HG03175 (cell line): ENCODE measurements at regions not wholly inside any gene's neighbourhood (a gene's known extent, or its start where the extent isn't known, plus 50 kb on each side); places are given as distances from the start of the nearest gene placed in this dataset.
"Not testable (repeated sequence)": the region's sequence is repeated elsewhere in the genome, so short reads cannot be mapped to it uniquely, and the experiment has no call there.

Experiments
- ATAC-seq: cut with Tn5 transposase; IDR thresholded peaks from one replicate; pipeline ENCODE4 v1.9.1; 2021; ENCODE audit warnings: mild to moderate bottlenecking, moderate library complexity; ENCODE audit not compliant: unreplicated experiment

GRCh38 chr2:155600296-155600695 lies 732.2 kb downstream of the NR4A2 start:
- no peak for ATAC-seq

DNA sequence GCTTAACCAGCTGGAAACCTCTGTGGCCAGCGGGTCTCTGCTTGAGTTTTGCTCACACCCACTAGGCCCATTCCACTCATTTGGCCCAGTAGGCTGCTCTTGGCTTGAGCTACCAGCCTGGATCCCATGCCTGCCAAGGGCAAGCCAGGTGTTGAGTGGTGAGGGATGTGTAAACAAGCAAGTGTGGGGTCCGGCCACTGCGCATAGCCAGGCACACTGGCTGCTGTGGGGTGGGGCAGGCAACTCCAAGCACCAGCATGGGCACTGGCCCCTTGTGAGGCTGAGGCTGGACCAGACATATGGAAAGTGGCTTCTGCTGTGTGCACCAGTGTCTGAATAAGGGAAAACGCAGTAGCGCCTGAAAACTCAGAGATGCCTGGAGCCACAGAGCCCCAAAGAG lies 732.7 kb downstream of the NR4A2 start:
- no peak for ATAC-seq

DNA sequence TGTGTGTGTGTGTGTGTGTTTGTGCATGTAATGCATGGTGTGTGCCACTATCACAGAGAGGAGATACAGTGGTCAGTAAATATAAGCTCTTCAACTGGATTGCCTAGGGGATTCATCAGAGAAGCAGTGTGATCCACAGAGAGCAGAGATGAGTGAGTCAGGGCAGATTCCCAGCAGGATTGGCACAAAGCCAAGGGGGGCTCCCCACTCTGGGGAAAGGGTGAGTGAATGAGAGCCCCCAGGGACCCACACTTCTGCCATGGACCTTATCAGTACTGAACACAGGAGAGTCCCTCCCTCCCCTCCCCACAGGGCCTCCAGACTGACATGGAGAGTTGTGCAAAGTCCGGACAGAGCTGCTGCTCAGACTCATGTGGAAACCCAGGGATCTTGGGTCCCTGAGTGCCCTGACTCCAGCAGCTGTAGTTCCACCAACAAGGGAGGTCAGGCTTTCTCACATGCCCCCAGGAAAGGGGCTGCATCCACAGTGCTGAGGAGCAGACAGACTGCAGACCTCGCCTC lies 748.8 kb downstream of the NR4A2 start:
- no peak for ATAC-seq

- ATAC-seq = no peak
Observed at GRCh38 chr2:155574941-155575340, 757.6 kb downstream of the NR4A2 start.

DNA sequence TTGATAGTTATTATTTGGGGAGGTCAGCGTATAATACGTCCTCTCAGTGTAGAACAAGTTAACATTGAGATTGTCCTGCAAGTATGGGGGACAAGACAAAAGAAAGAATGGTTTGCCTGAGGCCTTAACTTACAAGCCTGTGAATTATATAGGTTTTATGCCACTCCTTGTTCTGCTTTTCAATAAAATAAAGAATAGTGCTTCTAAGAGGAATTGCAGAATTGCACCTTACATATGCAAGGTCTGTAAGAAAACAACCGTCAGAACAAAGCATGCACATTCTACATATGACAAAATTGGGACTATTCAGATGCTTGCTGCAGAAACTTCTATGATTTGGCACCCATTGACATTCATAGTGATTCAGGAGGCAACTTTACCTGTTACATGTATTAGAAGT lies 785.0 kb downstream of the NR4A2 start:
- no peak for ATAC-seq

GRCh38 chr2:155546721-155547555 lies 785.6 kb downstream of the NR4A2 start:
- no peak for ATAC-seq

DNA sequence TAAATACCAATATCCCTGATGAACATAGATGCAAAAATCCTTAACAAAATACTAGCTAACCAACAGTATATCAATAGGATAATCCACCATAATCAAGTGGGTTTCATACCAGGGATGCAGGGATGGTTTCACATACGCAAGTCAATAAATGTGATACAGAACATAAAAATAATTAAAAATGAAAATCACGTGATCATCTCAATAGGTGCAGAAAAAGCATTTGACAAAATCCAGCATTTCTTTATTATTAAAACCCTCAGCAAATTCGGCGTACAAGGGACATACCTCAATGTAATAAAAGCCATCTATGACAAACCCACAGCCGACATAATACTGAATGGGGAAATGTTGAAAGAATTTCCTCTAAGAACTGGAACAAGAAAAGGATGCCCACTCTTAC lies 793.5 kb downstream of the NR4A2 start:
- not testable (repeated sequence) for ATAC-seq

DNA sequence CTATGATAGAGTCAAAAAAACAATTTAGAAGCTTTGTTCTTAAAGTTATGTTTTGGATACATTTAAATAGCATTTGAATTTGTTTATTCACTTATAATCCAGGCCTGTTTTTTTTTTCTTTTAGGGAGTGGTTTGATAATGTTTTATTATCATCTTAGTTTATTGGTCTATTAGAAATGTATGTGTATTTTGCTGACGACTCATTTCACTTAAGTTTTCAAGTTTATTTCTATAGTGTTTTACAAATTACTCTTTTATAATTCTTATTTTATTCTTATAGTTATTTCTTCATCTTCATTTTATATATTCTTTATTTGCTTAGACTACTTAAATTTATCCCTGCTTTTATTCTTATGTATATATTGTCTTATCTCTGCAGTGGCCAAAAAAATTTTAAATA lies 804.5 kb downstream of the NR4A2 start:
- no peak for ATAC-seq

- ATAC-seq = no peak
Observed at GRCh38 chr2:155525199-155525598, 807.3 kb downstream of the NR4A2 start.

DNA sequence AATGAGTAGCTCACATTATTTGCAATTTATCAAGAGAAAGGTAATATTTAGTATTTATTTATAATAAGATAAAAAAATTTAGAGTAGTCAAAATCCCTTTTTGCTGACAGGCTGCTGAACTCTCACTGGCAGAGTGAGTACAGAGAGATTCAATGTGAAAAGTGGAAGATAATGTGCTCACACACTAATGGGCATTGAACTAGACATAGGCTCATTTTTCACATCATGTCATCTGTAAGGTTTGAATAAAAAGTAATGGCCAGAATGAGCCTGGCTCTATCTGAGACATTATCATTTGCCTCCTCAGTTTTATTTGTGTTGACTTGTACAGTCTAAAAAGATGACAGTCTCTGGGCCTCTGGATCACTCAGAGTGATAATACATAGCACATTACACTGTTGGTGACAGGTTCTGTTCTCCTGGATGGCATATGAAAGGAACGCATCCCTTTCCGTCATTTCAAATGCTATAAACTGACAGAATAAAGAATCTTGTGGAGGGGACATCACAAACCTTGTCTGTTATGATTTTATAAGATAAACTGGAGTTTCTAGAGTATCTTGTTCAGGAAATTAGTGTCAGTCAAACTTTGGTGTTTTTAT lies 812.9 kb downstream of the NR4A2 start:
- ATAC-seq = no peak

GRCh38 chr2:155518094-155518493 lies 814.4 kb downstream of the NR4A2 start:
- ATAC-seq = no peak

DNA sequence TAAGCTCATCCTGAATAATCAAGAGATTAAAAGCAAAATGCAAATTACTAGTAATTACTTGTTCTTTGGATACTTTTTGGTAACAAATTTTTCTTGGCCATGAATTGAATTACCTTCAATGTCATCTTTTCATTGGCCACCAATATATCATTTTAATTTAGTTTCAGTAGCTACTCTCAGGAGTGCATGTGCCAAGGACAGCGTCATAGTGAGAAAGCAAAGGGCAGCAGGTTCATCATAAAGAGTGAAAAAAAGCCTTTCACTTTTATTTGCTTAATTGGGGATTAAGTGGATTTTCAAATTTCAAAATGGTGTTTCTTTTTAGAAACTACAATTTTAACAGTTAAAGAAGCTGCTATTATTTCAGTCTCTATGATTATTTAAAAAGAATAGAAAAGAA lies 815.2 kb downstream of the NR4A2 start:
- no peak for ATAC-seq

DNA sequence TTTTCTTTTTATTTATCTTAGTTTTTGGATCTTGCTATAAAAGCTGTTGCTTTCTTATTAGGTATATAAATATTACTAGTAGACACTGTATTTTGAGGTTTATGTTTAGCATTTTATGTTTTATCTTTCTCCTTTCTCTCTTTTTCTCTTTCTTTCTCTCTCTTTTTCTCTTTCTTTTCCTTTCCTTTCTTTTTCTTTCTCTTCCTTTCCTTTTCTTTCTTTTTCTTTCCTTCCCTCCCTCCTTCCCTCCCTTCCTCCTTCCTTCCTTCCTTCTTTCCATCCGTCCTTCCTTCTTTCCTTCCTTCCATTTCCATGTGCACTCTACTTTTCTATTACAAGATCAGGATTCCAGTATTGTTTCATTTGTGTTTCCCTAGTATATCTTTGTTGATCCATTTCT lies 814.8 kb downstream of the KCNJ3 start:
- ATAC-seq = no peak

DNA sequence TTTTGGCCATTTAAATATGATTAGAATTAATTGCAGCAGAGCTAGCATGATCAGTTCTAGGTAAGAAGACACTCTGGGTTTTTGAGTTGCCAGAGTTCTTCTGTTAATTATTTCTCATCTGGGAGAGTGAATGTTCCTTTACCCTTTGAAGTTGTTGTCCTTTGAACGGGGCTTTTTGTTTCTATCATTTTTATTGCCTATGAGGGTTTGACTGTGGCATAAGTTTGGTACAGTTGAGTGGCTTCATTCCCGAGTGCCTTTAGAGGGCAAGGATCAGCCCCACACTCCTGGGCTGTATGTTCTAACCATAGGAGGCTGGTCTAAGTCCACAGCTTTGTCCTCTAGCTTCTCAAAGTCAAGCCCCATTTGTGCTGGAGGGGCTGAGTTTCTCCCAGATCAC lies 804.3 kb downstream of the KCNJ3 start:
- ATAC-seq = no peak

GRCh38 chr2:155498106-155498505 lies 799.6 kb downstream of the KCNJ3 start:
- no peak for ATAC-seq

DNA sequence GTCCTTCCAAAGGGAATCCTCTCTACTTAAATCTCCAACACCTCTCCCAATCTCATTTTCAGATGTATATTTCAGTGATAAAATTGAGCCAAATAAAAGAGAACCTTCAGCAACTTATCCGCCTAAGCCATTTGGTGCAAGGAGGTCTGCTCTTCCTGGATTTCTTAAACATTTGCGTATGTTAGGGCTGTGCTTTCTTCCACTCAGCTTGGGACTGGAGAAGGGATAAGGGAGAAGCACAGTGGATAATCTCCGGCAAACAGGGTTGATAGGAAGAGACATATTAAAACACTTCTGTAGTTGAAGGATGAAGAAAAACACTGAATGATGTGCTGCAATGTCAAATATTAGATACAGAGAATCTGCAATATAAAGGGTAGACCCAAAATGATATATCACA lies 796.2 kb downstream of the KCNJ3 start:
- ATAC-seq = no peak

GRCh38 chr2:155485141-155485842 lies 786.8 kb downstream of the KCNJ3 start:
- no peak for ATAC-seq

DNA sequence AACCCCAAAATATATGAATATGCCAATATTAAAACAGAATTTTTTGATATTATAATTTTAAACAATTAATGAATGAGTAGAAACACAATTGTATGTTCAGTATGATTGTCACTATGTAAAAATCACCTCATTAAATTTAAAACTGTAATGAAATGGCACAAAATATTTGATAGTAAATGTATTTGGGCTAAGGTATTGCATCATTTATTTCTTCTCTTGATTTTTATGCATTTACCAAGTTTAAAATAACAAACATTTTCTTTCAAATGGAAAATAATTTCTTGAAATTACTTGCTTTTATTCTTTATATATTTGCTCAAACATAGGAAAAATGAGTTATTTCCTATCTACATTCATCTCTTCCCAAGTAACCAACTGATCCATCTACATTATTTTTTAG lies 782.6 kb downstream of the KCNJ3 start:
- no peak for ATAC-seq

DNA sequence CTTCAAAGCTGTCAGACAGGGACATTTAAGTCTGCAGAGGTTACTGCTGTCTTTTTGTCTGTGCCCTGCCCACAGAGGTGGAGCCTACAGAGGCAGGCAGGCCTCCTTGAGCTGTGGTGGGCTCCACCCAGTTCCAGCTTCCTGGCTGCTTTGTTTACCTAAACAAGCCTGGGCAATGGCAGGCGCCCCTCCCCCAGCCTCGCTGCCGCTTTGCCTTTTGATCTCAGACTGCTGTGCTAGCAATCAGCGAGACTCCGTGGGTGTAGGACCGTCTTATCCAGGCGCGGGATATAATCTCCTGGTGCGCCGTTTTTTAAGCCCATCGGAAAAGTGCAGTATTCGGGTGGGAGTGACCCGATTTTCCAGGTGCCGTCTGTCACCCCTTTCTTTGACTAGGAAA lies 773.5 kb downstream of the KCNJ3 start:
- ATAC-seq = not testable (repeated sequence)

- no peak for ATAC-seq
Observed at GRCh38 chr2:155456222-155456621, 757.7 kb downstream of the KCNJ3 start.

- ATAC-seq = no peak
Observed at GRCh38 chr2:155442755-155443372, 744.4 kb downstream of the KCNJ3 start.
